GM04503 (cell line): ENCODE measurements at regions not wholly inside any gene's neighbourhood (a gene's known extent, or its start where the extent isn't known, plus 50 kb on each side); places are given as distances from the start of the nearest gene placed in this dataset.

Experiments used
- DNase-seq: peaks from one replicate; pipeline ENCODE4 v3.0.0-alpha.2; 2012; ENCODE audit warnings: low read depth

GRCh38 chr2:100660851-100661584, 98.2 kb downstream of the PDCL3 start:
- DNase-seq = no peak

- no peak for DNase-seq
Measured at GRCh38 chr2:100662866-100663265, 100.1 kb downstream of the PDCL3 start.

- no peak for DNase-seq
Measured at GRCh38 chr2:100664021-100664755, 101.4 kb downstream of the PDCL3 start.

GRCh38 chr2:100664756-100665101, 101.9 kb downstream of the PDCL3 start:
- no peak for DNase-seq

GRCh38 chr2:100666996-100667395, 104.2 kb downstream of the PDCL3 start:
- DNase-seq = no peak

- no peak for DNase-seq
Measured at GRCh38 chr2:100667801-100668200, 105.0 kb downstream of the PDCL3 start.

- DNase-seq = no peak
Measured at GRCh38 chr2:100670232-100670631, 107.4 kb downstream of the PDCL3 start.

GRCh38 chr2:100673115-100673514, 110.3 kb downstream of the PDCL3 start:
- DNase-seq = no peak

- DNase-seq = no peak
Measured at GRCh38 chr2:100673691-100674485, 111.1 kb downstream of the PDCL3 start.

- DNase-seq = no peak
Measured at GRCh38 chr2:100674666-100675065, 111.9 kb downstream of the PDCL3 start.

- no peak for DNase-seq
Measured at GRCh38 chr2:100675373-100675772, 112.6 kb downstream of the PDCL3 start.

GRCh38 chr2:100675855-100676254, 113.1 kb downstream of the PDCL3 start:
- DNase-seq = no peak

GRCh38 chr2:100676346-100676745, 113.6 kb downstream of the PDCL3 start:
- no peak for DNase-seq

- no peak for DNase-seq
Measured at GRCh38 chr2:100677611-100678185, 114.9 kb downstream of the PDCL3 start.

GRCh38 chr2:100679211-100679610, 116.4 kb downstream of the PDCL3 start:
- DNase-seq = no peak

- DNase-seq = no peak
Measured at GRCh38 chr2:100682536-100682935, 119.7 kb downstream of the PDCL3 start.

- DNase-seq = no peak
Measured at GRCh38 chr2:100683231-100683630, 120.4 kb downstream of the PDCL3 start.

GRCh38 chr2:100691846-100692245, 128.1 kb upstream of the NPAS2 start:
- no peak for DNase-seq

GRCh38 chr2:100692381-100692780, 127.6 kb upstream of the NPAS2 start:
- no peak for DNase-seq

GRCh38 chr2:100692906-100693305, 127.0 kb upstream of the NPAS2 start:
- no peak for DNase-seq

- no peak for DNase-seq
Measured at GRCh38 chr2:100699131-100699530, 120.8 kb upstream of the NPAS2 start.

GRCh38 chr2:100702438-100703109, 117.4 kb upstream of the NPAS2 start:
- no peak for DNase-seq
